GM21717 (cell line): ENCODE measurements at regions not wholly inside any gene's neighbourhood (a gene's known extent, or its start where the extent isn't known, plus 50 kb on each side); places are given as distances from the start of the nearest gene placed in this dataset.
A peak's percentile ranks its signal among the peaks of the same experiment; 100 is the strongest.

Experiments
- ATAC-seq: cut with Tn5 transposase; IDR thresholded peaks from one replicate; pipeline ENCODE4 v1.9.1; 2021; ENCODE audit warnings: mild to moderate bottlenecking, moderate library complexity; ENCODE audit not compliant: unreplicated experiment

GRCh38 chr13:78341032-78341431 lies 262.3 kb downstream of the POU4F1 start:
- ATAC-seq: peak; percentile 96

- no peak for ATAC-seq
These were observed 263.4 kb downstream of the POU4F1 start for GRCh38 chr13:78339927-78340326.

- no peak for ATAC-seq
These were observed 269.3 kb downstream of the POU4F1 start for GRCh38 chr13:78334059-78334458.

GRCh38 chr13:78326633-78327032 lies 276.7 kb downstream of the POU4F1 start:
- ATAC-seq: no peak

GRCh38 chr13:78325585-78325984 lies 277.8 kb downstream of the POU4F1 start:
- ATAC-seq: no peak

- ATAC-seq: no peak
These were observed 279.5 kb downstream of the POU4F1 start for GRCh38 chr13:78323848-78324247.

GRCh38 chr13:78323040-78323439 lies 280.3 kb downstream of the POU4F1 start:
- no peak for ATAC-seq

- ATAC-seq: no peak
These were observed 284.2 kb downstream of the POU4F1 start for GRCh38 chr13:78319101-78319627.

GRCh38 chr13:78317030-78317429 lies 286.3 kb downstream of the POU4F1 start:
- ATAC-seq: no peak

- peak; percentile 92 for ATAC-seq
These were observed 293.7 kb downstream of the POU4F1 start for GRCh38 chr13:78309497-78310180.

GRCh38 chr13:78306519-78307206 lies 296.7 kb downstream of the POU4F1 start:
- no peak for ATAC-seq

- ATAC-seq: no peak
These were observed 298.2 kb downstream of the POU4F1 start for GRCh38 chr13:78305171-78305570.

- peak; percentile 84 for ATAC-seq
These were observed 303.3 kb downstream of the POU4F1 start for GRCh38 chr13:78299832-78300623.

GRCh38 chr13:78298657-78299056 lies 304.7 kb downstream of the POU4F1 start:
- no peak for ATAC-seq

GRCh38 chr13:78286748-78287147 lies 316.6 kb downstream of the POU4F1 start:
- no peak for ATAC-seq

GRCh38 chr13:78265098-78265497 lies 338.3 kb downstream of the POU4F1 start:
- no peak for ATAC-seq

- no peak for ATAC-seq
These were observed 339.7 kb upstream of the EDNRB start for GRCh38 chr13:78258304-78258703.

- ATAC-seq: no peak
These were observed 337.9 kb upstream of the EDNRB start for GRCh38 chr13:78256484-78256883.

GRCh38 chr13:78254113-78254512 lies 335.5 kb upstream of the EDNRB start:
- no peak for ATAC-seq

GRCh38 chr13:78247362-78247761 lies 328.7 kb upstream of the EDNRB start:
- ATAC-seq: no peak

GRCh38 chr13:78241278-78241919 lies 322.8 kb upstream of the EDNRB start:
- ATAC-seq: no peak
